Tibial nerve (tissue), 3 donors: ENCODE measurements at regions not wholly inside any gene's neighbourhood (a gene's known extent, or its start where the extent isn't known, plus 50 kb on each side); places are given as distances from the start of the nearest gene placed in this dataset.

Experiments used
- POLR2A ChIP-seq, 2 donors: fragments of 450-650 bp; IDR thresholded peaks; one replicate each; pipeline ENCODE4 v1.6.1; 2017; ENCODE audit warnings: antibody characterized with exemption in 2 of 2, mild to moderate bottlenecking in 2 of 2, moderate library complexity in 2 of 2
- TF ChIP-seq, protein P1 (sequence below), 5 experiments: fragments of 200-600 bp in 3 of 5; fragments of 450-650 bp in 2 of 5; sonication (generic) in 3 of 5; IDR thresholded peaks; one replicate each; pipeline ENCODE4 v1.5.1; 2016 to 2019; ENCODE audit warnings: antibody characterized with exemption in 5 of 5, mild to moderate bottlenecking in 3 of 5, moderate library complexity in 2 of 5

DNA sequence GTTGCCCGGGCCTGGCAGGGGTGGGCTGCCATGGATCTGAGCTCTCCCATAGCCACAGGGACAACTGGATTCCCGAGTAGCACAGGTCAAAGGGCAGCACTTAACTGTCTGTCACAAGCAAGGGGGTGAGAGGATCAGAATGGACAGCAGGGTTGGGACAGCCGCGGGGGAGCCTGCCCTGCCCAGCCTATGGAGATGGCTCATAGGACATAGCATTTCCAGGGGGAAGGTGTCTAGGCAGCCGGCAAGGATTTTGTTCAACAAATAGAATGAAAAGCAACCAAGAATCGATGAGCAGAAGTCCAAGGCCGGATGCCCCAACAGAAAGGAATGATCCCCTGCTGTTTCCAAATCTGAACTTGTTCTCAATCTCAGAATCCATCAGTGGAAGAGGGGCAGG is 92.9 kb downstream of the RPS6KA4 start:
- TF ChIP-seq, protein P1, sequence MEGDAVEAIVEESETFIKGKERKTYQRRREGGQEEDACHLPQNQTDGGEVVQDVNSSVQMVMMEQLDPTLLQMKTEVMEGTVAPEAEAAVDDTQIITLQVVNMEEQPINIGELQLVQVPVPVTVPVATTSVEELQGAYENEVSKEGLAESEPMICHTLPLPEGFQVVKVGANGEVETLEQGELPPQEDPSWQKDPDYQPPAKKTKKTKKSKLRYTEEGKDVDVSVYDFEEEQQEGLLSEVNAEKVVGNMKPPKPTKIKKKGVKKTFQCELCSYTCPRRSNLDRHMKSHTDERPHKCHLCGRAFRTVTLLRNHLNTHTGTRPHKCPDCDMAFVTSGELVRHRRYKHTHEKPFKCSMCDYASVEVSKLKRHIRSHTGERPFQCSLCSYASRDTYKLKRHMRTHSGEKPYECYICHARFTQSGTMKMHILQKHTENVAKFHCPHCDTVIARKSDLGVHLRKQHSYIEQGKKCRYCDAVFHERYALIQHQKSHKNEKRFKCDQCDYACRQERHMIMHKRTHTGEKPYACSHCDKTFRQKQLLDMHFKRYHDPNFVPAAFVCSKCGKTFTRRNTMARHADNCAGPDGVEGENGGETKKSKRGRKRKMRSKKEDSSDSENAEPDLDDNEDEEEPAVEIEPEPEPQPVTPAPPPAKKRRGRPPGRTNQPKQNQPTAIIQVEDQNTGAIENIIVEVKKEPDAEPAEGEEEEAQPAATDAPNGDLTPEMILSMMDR (IDR thresholded peaks at IDR 0.05) = no peak
- TF ChIP-seq POLR2A (IDR thresholded peaks at IDR 0.05) = no peak
